GM12874 (cell line): ENCODE measurements at regions not wholly inside any gene's neighbourhood (a gene's known extent, or its start where the extent isn't known, plus 50 kb on each side); places are given as distances from the start of the nearest gene placed in this dataset.

ENCODE experiments used
- CTCF ChIP-seq: IDR thresholded peaks from 2 replicates; pipeline ENCODE4 v1.5.1; 2011; ENCODE audit warnings: low read depth, mild to moderate bottlenecking, control low read depth, low read length, moderate library complexity; ENCODE audit not compliant: insufficient read depth

DNA sequence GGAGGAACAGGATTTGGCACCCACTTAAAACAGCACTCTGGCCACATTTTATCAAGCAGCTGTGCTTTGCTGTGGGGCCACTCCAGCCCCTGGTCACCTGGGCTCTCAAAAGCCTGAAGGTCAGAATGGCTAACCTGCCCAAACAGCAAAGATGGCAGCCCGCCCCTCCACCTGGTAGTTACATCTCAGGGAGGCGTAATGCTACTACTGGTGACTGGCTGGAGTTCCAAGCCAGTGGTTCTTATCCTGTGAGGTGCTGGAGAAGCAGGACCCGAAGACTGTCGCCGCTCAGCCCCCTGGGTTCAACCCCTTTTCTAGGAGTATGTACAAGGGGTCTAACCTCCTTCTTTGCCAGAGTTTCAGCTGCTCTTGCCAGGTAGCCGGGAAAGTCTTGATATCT lies 467.4 kb upstream of the FOXG1 start:
- no peak for TF ChIP-seq CTCF

DNA sequence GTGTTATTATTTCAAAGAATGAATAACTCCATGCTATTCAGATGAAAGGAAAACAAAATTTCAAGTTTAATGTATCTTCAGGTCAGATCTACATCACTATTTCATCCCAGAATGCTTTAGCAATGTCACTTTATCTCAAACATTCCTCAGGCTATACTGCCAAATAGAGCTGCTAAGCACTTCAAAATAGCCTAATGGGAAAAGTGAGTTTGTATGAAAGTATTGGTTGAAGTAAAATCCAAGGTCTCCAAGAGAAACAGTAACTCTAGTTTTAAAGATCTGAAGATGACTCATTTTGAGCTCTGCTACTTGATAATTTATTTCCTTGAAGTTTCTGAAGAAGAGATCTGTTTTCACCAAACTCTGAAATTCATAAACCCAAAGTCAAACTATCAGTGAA lies 466.2 kb upstream of the FOXG1 start:
- TF ChIP-seq CTCF = no peak

GRCh38 chr14:28301179-28301578 lies 465.4 kb upstream of the FOXG1 start:
- TF ChIP-seq CTCF = no peak

DNA sequence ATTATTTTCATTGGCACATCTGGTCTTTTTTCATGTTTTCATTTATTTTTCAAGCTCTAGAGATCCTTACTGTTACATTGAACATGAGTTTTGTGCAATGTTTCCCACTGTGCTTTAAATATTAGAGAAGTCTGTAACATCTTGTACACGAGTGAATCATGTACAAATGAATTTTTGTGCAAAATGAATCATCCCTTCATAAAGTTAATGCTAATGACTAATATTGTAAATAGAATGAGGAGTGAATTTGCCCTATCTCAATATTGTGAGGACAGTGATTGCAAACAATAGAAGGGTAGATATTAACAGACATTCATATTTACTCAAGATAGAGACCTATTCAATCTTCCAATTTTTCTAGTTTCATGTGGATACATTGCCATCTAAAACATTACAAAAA lies 463.3 kb upstream of the FOXG1 start:
- TF ChIP-seq CTCF = no peak

- no peak for TF ChIP-seq CTCF
Measured at GRCh38 chr14:28305938-28306337, 460.6 kb upstream of the FOXG1 start.

- no peak for TF ChIP-seq CTCF
Measured at GRCh38 chr14:28307506-28307905, 459.1 kb upstream of the FOXG1 start.

GRCh38 chr14:28308734-28309133 lies 457.9 kb upstream of the FOXG1 start:
- TF ChIP-seq CTCF = no peak

DNA sequence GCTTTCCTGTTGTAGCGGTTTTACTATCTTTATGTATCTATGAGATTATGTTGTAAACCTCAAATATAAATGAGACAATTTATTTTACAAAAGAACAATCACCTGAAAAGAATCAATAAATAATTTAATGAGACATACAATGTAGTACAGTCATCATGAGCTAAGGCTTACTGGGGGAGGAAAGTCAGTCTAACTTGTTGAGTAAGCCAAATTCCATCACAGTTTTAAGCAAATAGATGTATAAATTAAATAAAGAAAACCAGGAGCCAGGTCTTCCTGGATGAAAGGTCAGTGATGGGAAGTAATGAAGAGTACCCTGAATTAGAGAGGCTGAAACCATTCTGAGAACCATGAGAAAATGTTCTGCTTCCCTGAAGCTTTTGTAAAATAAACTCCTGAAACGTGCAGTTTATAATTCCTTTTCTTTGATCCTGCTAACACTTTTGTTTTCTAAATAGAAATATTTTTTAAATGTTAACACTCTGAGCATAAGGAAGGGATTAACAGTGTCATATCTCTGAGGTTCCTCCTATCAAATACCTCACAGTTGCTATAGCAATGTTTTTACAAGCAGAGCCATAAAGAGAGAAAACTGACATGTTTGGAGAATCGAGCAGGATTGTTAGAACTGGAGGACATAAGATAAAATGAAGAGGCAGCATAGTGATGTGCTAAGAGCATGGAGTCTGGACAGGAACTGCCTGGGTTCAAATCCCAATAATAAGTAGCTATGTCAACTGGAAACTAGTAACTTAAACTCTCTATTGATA lies 444.9 kb upstream of the FOXG1 start:
- TF ChIP-seq CTCF = no peak
